SK-N-SH (cell line): ENCODE measurements at regions not wholly inside any gene's neighbourhood (a gene's known extent, or its start where the extent isn't known, plus 50 kb on each side); places are given as distances from the start of the nearest gene placed in this dataset.

ENCODE experiments used
- CTCF ChIA-PET: fragments of 300-600, 350-600 bp; formaldehyde crosslinking; extraction: SDS; loops from one replicate; lab custom pipeline; 2021; lab: Yijun Ruan, JAX
- POLR2A ChIA-PET: fragments of 350-600 bp; sonication (Branson Sonifier 250); formaldehyde crosslinking; extraction: SDS; loops from one replicate; lab custom pipeline; 2020; ENCODE audit warnings: antibody characterized with exemption, inconsistent platforms; lab: Yijun Ruan, JAX
- DNase-seq: peaks from one replicate; pipeline ENCODE4 v3.0.0; 2012
- H2AFZ ChIP-seq: fragments of 200-600 bp; sonication (generic); 2 replicates; pipeline ENCODE4 v1.8.1; 2016; ENCODE audit warnings: antibody characterized with exemption, mild to moderate bottlenecking, low read depth
- H3F3A ChIP-seq: fragments of 200-600 bp; sonication (generic); replicated peaks from 2 replicates; pipeline ENCODE3; 2016; ENCODE audit warnings: antibody characterized with exemption, mild to moderate bottlenecking; ENCODE audit not compliant: insufficient read depth
- H3K27ac ChIP-seq, 2 experiments: fragments of 200-500 bp in 1 of 2; fragments of 200-600 bp in 1 of 2; sonication (Bioruptor generic) in 1 of 2; sonication (generic), shearing (Covaris generic) in 1 of 2; 2 replicates each; pipeline versions ENCODE4 v1.5.1 to v1.6.1; 2014 to 2016; ENCODE audit warnings: low read depth in 2 of 2, inconsistent platforms in 1 of 2, low read length in 1 of 2, mild to moderate bottlenecking in 1 of 2, mixed read lengths in 1 of 2
- H3K27me3 ChIP-seq: fragments of 200-600 bp; sonication (generic), shearing (Covaris generic); 2 replicates; pipeline ENCODE4 v1.6.1; 2016; ENCODE audit warnings: mixed run types; ENCODE audit not compliant: insufficient read depth
- H3K36me3 ChIP-seq, 2 experiments: fragments of 200-500 bp in 1 of 2; fragments of 200-600 bp in 1 of 2; sonication (Bioruptor generic) in 1 of 2; sonication (generic) in 1 of 2; replicated peaks in 1 of 2; 2 replicates each; pipeline versions ENCODE3 to v1.5.1; 2014 to 2016; ENCODE audit warnings: low read length in 1 of 2, mild to moderate bottlenecking in 1 of 2; ENCODE audit not compliant: insufficient read depth in 2 of 2, control insufficient read depth in 1 of 2
- H3K4me1 ChIP-seq, 2 experiments: fragments of 200-500 bp in 1 of 2; fragments of 200-600 bp in 1 of 2; sonication (Bioruptor generic) in 1 of 2; sonication (generic), shearing (Covaris generic) in 1 of 2; 2 replicates each; pipeline versions ENCODE4 v1.5.1 to v1.6.1; 2014 to 2016; ENCODE audit warnings: low read depth in 1 of 2, low read length in 1 of 2, mixed run types in 1 of 2; ENCODE audit not compliant: insufficient read depth in 2 of 2, control insufficient read depth in 1 of 2
- H3K4me2 ChIP-seq: fragments of 200-600 bp; sonication (generic), shearing (Covaris generic); 2 replicates; pipeline ENCODE4 v1.6.1; 2017; ENCODE audit warnings: mixed run types
- H3K4me3 ChIP-seq, 2 experiments: fragments of 200-500 bp in 1 of 2; fragments of 200-600 bp in 1 of 2; sonication (Bioruptor generic) in 1 of 2; sonication (generic), shearing (Covaris generic) in 1 of 2; 2 replicates each; pipeline versions ENCODE4 v1.5.1 to v1.8.1; 2014 to 2016; ENCODE audit warnings: low read depth in 2 of 2, inconsistent platforms in 1 of 2, low read length in 1 of 2, mild to moderate bottlenecking in 1 of 2, mixed read lengths in 1 of 2, moderate library complexity in 1 of 2
- H3K79me2 ChIP-seq: fragments of 200-600 bp; sonication (generic); 2 replicates; pipeline ENCODE4 v1.8.1; 2017; ENCODE audit warnings: mild to moderate bottlenecking; ENCODE audit not compliant: insufficient read depth
- H3K9ac ChIP-seq: fragments of 200-600 bp; sonication (generic); 2 replicates; pipeline ENCODE4 v1.6.1; 2017; ENCODE audit warnings: mixed run types
- H3K9me2 ChIP-seq: fragments of 200-600 bp; sonication (generic); 2 replicates; pipeline ENCODE4 v1.6.1; 2017; ENCODE audit warnings: mixed run types
- H3K9me3 ChIP-seq: fragments of 200-600 bp; sonication (generic); 2 replicates; pipeline ENCODE4 v1.6.1; 2017; ENCODE audit warnings: mixed run types, mild to moderate bottlenecking, moderate library complexity
- H4K20me1 ChIP-seq: fragments of 200-600 bp; sonication (generic); 2 replicates; pipeline ENCODE4 v1.6.1; 2017; ENCODE audit warnings: mild to moderate bottlenecking, mixed run types; ENCODE audit not compliant: insufficient read depth
- CHD2 ChIP-seq: fragments of 150-350 bp; IDR thresholded peaks from 2 replicates; pipeline ENCODE4 v1.6.1; 2018; ENCODE audit warnings: low read length; ENCODE audit not compliant: partially characterized antibody
- CTCF ChIP-seq: fragments of 200-600 bp; sonication (generic); IDR thresholded peaks from 2 replicates; pipeline ENCODE4 v1.6.1; 2017; ENCODE audit warnings: antibody characterized with exemption, mild to moderate bottlenecking, moderate library complexity
- ELF1 ChIP-seq: IDR thresholded peaks from 2 replicates; pipeline ENCODE4 v1.4.0; 2012
- EP300 ChIP-seq, 2 experiments: IDR thresholded peaks; 2 replicates each; pipeline versions ENCODE4 v1.4.0 to v1.6.1; 2012; ENCODE audit warnings: borderline replicate concordance in 1 of 2, low read depth in 1 of 2, low read length in 1 of 2
- FOXJ3 ChIP-seq: sonication (generic); formaldehyde crosslinking; IDR thresholded peaks from 2 replicates; pipeline ENCODE4 v1.5.1; 2020; ENCODE audit warnings: mild to moderate bottlenecking, missing genetic modification reagents
- GABPA ChIP-seq: IDR thresholded peaks from 2 replicates; pipeline ENCODE4 v1.4.0; 2012; ENCODE audit warnings: low read depth, mild to moderate bottlenecking
- GATA2 ChIP-seq: sonication (generic); formaldehyde crosslinking; IDR thresholded peaks from 2 replicates; pipeline ENCODE4 v1.5.0; 2020; ENCODE audit warnings: mild to moderate bottlenecking, missing genetic modification reagents
- IRF3 ChIP-seq: fragments of 150-350 bp; IDR thresholded peaks from 2 replicates; pipeline ENCODE4 v1.6.1; 2016; ENCODE audit warnings: mild to moderate bottlenecking, low read depth, low read length
- MXI1 ChIP-seq: IDR thresholded peaks from 2 replicates; pipeline ENCODE4 v1.6.1; 2012; ENCODE audit warnings: mild to moderate bottlenecking, low read depth, low read length, improper control_type of control experiment
- NRF1 ChIP-seq: IDR thresholded peaks from 2 replicates; pipeline ENCODE4 v1.6.1; 2012; ENCODE audit warnings: low read depth, mild to moderate bottlenecking, low read length
- PBX3 ChIP-seq: IDR thresholded peaks from 2 replicates; pipeline ENCODE4; 2012
- POLR2AphosphoS5 ChIP-seq: IDR thresholded peaks from 2 replicates; pipeline ENCODE4 v1.6.1; 2012; ENCODE audit warnings: low read depth, low read length
- RCOR1 ChIP-seq: fragments of 150-350 bp; IDR thresholded peaks from 2 replicates; pipeline ENCODE4 v1.6.1; 2017; ENCODE audit warnings: antibody characterized with exemption, low read length
- REST ChIP-seq: IDR thresholded peaks from 2 replicates; pipeline ENCODE4 v1.6.1; 2012; ENCODE audit warnings: mild to moderate bottlenecking, low read depth, low read length, moderate library complexity
- RXRA ChIP-seq: IDR thresholded peaks from 2 replicates; pipeline ENCODE4 v1.4.0; 2012; ENCODE audit warnings: low read depth, mild to moderate bottlenecking, borderline replicate concordance
- SIN3A ChIP-seq: IDR thresholded peaks from 2 replicates; pipeline ENCODE4 v1.6.1; 2012; ENCODE audit warnings: low read depth, mild to moderate bottlenecking, low read length, moderate library complexity, borderline replicate concordance
- TEAD4 ChIP-seq: IDR thresholded peaks from 2 replicates; pipeline ENCODE4 v1.4.0; 2012; ENCODE audit warnings: mild to moderate bottlenecking, borderline replicate concordance; ENCODE audit not compliant: insufficient read depth
- YY1 ChIP-seq: IDR thresholded peaks from 2 replicates; pipeline ENCODE4 v1.4.0; 2012; ENCODE audit warnings: low read depth, mild to moderate bottlenecking
- ZBTB33 ChIP-seq: IDR thresholded peaks from 2 replicates; pipeline ENCODE4 v1.4.0; 2012; ENCODE audit warnings: low read depth, borderline replicate concordance
- WGBS: methylation state at CpG from one replicate; pipeline ENCODE4 v1.1.6; 2017; ENCODE audit warnings: low lambda C conversion rate; 5-methylcytosine and 5-hydroxymethylcytosine counted together

GRCh38 chr13:84810781-84811180, 928.5 kb upstream of the SLITRK1 start:
- Histone ChIP-seq H3K36me3 (no peaks in the 10 kb centered on the region), H3K9ac (no peak overlapping the region), H3K79me2 (no peaks in the 10 kb centered on the region), H3F3A (no peaks in the 10 kb centered on the region), H3K4me1 (peaks cover 0 to 14% of the 10 kb centered on the region in 2 experiments; a peak in 2 of 4 replicates), H2AFZ (no peak overlapping the region), H3K9me3 (no peaks in the 10 kb centered on the region), H3K4me3 (no peak overlapping the region), H3K4me2 (no peak overlapping the region), H3K27ac (peak overlapping the region in 1 of 2 experiments; percentile 55; a peak in 2 of 4 replicates), H3K27me3 (no peaks in the 10 kb centered on the region), H4K20me1 (no peaks in the 10 kb centered on the region), H3K9me2 (no peaks in the 10 kb centered on the region)
- POLR2A ChIA-PET, result no interaction called here
- CTCF ChIA-PET, result no interaction called here
- TF ChIP-seq RCOR1 (0 out of 2 replicates have a peak, but pooled peaks have one; percentile 15), TEAD4 (no peak), EP300 (IDR thresholded peaks at IDR 0.05; ENCODE audit: borderline replicate concordance in 1 of 2, low read depth in 1 of 2, low read length in 1 of 2) (peak in 1 of 2 experiments; percentile 45; a peak in 1 of 4 replicates), GATA2 (peak; percentile 6; the same call in 1 of the 2 replicates), ELF1 (no peak), CHD2 (no peak), FOXJ3 (CRISPR knock-in tag) (no peak)
- DNase-seq, result no peak
- 4% methylated on average over 4 of the region's 4 CpGs for WGBS

GRCh38 chr13:84802073-84802472, 919.8 kb upstream of the SLITRK1 start:
- Histone ChIP-seq H3K27ac (no peak overlapping the region), H3K9me2 (no peaks in the 10 kb centered on the region), H3K79me2 (no peaks in the 10 kb centered on the region), H3K27me3 (no peaks in the 10 kb centered on the region), H3F3A (no peaks in the 10 kb centered on the region), H3K4me1 (no peaks in the 10 kb centered on the region; a peak in 1 of 4 replicates), H3K4me2 (no peak overlapping the region), H3K36me3 (no peaks in the 10 kb centered on the region), H3K4me3 (no peak overlapping the region), H4K20me1 (no peaks in the 10 kb centered on the region), H2AFZ (no peak overlapping the region), H3K9ac (no peak overlapping the region), H3K9me3 (no peaks in the 10 kb centered on the region)
- no peak for DNase-seq
- POLR2A ChIA-PET, result no interaction called here
- CTCF ChIA-PET, result no interaction called here
- TF ChIP-seq MXI1, result no peak
- TF ChIP-seq NRF1, result no peak
- no peak for TF ChIP-seq RXRA
- no peak for TF ChIP-seq PBX3
- no peak for TF ChIP-seq GABPA
- TF ChIP-seq REST, result no peak
- TF ChIP-seq YY1, result no peak
- TF ChIP-seq IRF3, result no peak
- TF ChIP-seq FOXJ3 (CRISPR knock-in tag), result no peak
- no peak for TF ChIP-seq ZBTB33
- TF ChIP-seq POLR2AphosphoS5, result no peak
- TF ChIP-seq ELF1, result no peak
- TF ChIP-seq SIN3A, result no peak
- no peak for TF ChIP-seq CTCF
